Endothelial cell of umbilical vein (primary cell): ENCODE measurements at regions not wholly inside any gene's neighbourhood (a gene's known extent, or its start where the extent isn't known, plus 50 kb on each side); places are given as distances from the start of the nearest gene placed in this dataset.

ENCODE experiments used
- BruUV-seq: library from RNA; stranded (reverse); fragments of 400-500 nt; replicated peaks from 2 replicates; lab custom pipeline; 2021; lab: Mats Ljungman, UMichigan
- CTCF ChIA-PET: fragments of 300-600, 350-600 bp; sonication (Branson Sonifier 250); formaldehyde crosslinking; loops from one replicate; lab custom pipeline; 2021; ENCODE audit warnings: antibody characterized with exemption, inconsistent platforms; lab: Charles Lee
- POLR2A ChIA-PET: fragments of 300-600, 350-600 bp; sonication (Branson Sonifier 250); formaldehyde crosslinking; loops from one replicate; lab custom pipeline; 2021; ENCODE audit warnings: antibody characterized with exemption, inconsistent platforms; lab: Charles Lee
- DNase-seq: peaks from one replicate; pipeline ENCODE4 v3.0.0-alpha.2; 2011; ENCODE audit warnings: low read depth, low spot score
- FAIRE-seq: peaks from 2 replicates; lab custom pipeline; 2011; peaks lifted over from hg19 to GRCh38; lab: Jason Lieb, UNC
- H2AFZ ChIP-seq: 2 replicates; pipeline ENCODE4 v1.6.0; 2012; ENCODE audit warnings: low read depth, low read length, control low read depth, inconsistent platforms
- H3K27ac ChIP-seq: 2 replicates; pipeline ENCODE4 v1.5.1; 2011; ENCODE audit warnings: low read depth, mild to moderate bottlenecking, control low read depth, low read length, moderate library complexity; ENCODE audit not compliant: insufficient read depth
- H3K27me3 ChIP-seq, 2 experiments: 2 replicates each; pipeline versions ENCODE4 v1.6.0 to v1.6.1; 2011; ENCODE audit warnings: low read length in 2 of 2, mixed read lengths in 1 of 2; ENCODE audit not compliant: control insufficient read depth in 2 of 2, insufficient read depth in 2 of 2
- H3K36me3 ChIP-seq, 2 experiments: 2 replicates in 1 of 2; 3 replicates in 1 of 2; pipeline ENCODE4 v1.5.1; 2011; ENCODE audit warnings: low read length in 2 of 2, mild to moderate bottlenecking in 1 of 2, moderate library complexity in 1 of 2; ENCODE audit not compliant: control insufficient read depth in 2 of 2, insufficient read depth in 2 of 2; ENCODE audit errors: extremely low read depth in 1 of 2
- H3K4me1 ChIP-seq: 3 replicates; pipeline ENCODE4 v1.5.1; 2011; ENCODE audit warnings: mild to moderate bottlenecking, low read length; ENCODE audit not compliant: control insufficient read depth, insufficient read depth; ENCODE audit errors: extremely low read depth
- H3K4me2 ChIP-seq: 2 replicates; pipeline ENCODE4 v1.6.1; 2011; ENCODE audit warnings: low read length, control low read depth, mixed read lengths; ENCODE audit not compliant: insufficient read depth
- H3K4me3 ChIP-seq, 3 experiments: fragments of 200-600 bp in 1 of 3; sonication (generic), shearing (Covaris generic) in 1 of 3; replicated peaks in 1 of 3; 2 replicates each; pipeline ENCODE4 v1.5.1; 2011 to 2016; ENCODE audit warnings: control low read depth in 3 of 3, low read length in 3 of 3, mild to moderate bottlenecking in 2 of 3, inconsistent platforms in 1 of 3, low read depth in 1 of 3, moderate library complexity in 1 of 3; ENCODE audit not compliant: insufficient read depth in 1 of 3
- H3K79me2 ChIP-seq: 2 replicates; pipeline ENCODE4 v1.6.0; 2012; ENCODE audit warnings: low read length, inconsistent platforms; ENCODE audit not compliant: control insufficient read depth, insufficient read depth
- H3K9ac ChIP-seq: replicated peaks from 2 replicates; pipeline ENCODE3; 2011; ENCODE audit warnings: low read length, control low read depth; ENCODE audit not compliant: insufficient read depth; ENCODE audit errors: extremely low read depth
- H3K9me1 ChIP-seq: replicated peaks from 3 replicates; pipeline ENCODE4 v1.6.0; 2011; ENCODE audit warnings: mild to moderate bottlenecking, low read length; ENCODE audit not compliant: control insufficient read depth, insufficient read depth; ENCODE audit errors: extremely low read depth
- H3K9me3 ChIP-seq: replicated peaks from 2 replicates; pipeline ENCODE4 v1.5.1; 2012; ENCODE audit warnings: low read length, inconsistent platforms; ENCODE audit not compliant: control insufficient read depth, insufficient read depth
- H4K20me1 ChIP-seq: replicated peaks from 2 replicates; pipeline ENCODE3; 2011; ENCODE audit warnings: mild to moderate bottlenecking, low read length; ENCODE audit not compliant: control insufficient read depth, insufficient read depth; ENCODE audit errors: extremely low read depth
- CTCF ChIP-seq, 2 donors: IDR thresholded peaks; 1 replicate in 1 of 2; 2 replicates in 1 of 2; pipeline ENCODE4 v1.5.1; 2011; ENCODE audit warnings: low read length in 2 of 2, mild to moderate bottlenecking in 2 of 2, moderate library complexity in 2 of 2, control low read depth in 1 of 2, inconsistent platforms in 1 of 2, low read depth in 1 of 2; ENCODE audit not compliant: insufficient read depth in 1 of 2; ENCODE audit errors: extremely low read depth in 1 of 2
- EZH2 ChIP-seq: IDR thresholded peaks from 2 replicates; pipeline ENCODE4 v1.6.1; 2012; ENCODE audit warnings: borderline replicate concordance, low read depth, mild to moderate bottlenecking, moderate library complexity, low read length, inconsistent platforms; ENCODE audit not compliant: severe bottlenecking
- FOS ChIP-seq: IDR thresholded peaks from 2 replicates; pipeline ENCODE4 v1.6.1; 2011; ENCODE audit warnings: mild to moderate bottlenecking, low read length, moderate library complexity, borderline replicate concordance; ENCODE audit not compliant: insufficient read depth
- GATA2 ChIP-seq: IDR thresholded peaks from 2 replicates; pipeline ENCODE4 v1.7.0; 2011; ENCODE audit warnings: low read depth, mild to moderate bottlenecking, moderate library complexity, mixed read lengths, low read length; ENCODE audit not compliant: insufficient read length, insufficient read depth
- JUN ChIP-seq: IDR thresholded peaks from 2 replicates; pipeline ENCODE4 v1.6.1; 2011; ENCODE audit warnings: borderline replicate concordance, low read depth; ENCODE audit not compliant: insufficient read length, insufficient read depth
- MAX ChIP-seq: IDR thresholded peaks from 2 replicates; pipeline ENCODE4 v1.6.1; 2011; ENCODE audit not compliant: insufficient read depth, insufficient read length
- MYC ChIP-seq: IDR thresholded peaks from one replicate; pipeline ENCODE4 v1.6.1; 2011; ENCODE audit warnings: mild to moderate bottlenecking, low read depth, low read length
- POLR2A ChIP-seq: IDR thresholded peaks from 2 replicates; pipeline ENCODE4 v1.6.1; 2012; ENCODE audit warnings: low read depth, mild to moderate bottlenecking, control low read depth, low read length
- POLR2AphosphoS5 ChIP-seq: IDR thresholded peaks from 2 replicates; pipeline ENCODE4 v1.6.1; 2012; ENCODE audit warnings: low read depth, mild to moderate bottlenecking, control low read depth, low read length, moderate library complexity; ENCODE audit not compliant: insufficient read depth
- dilution Hi-C: fragments of 300-500 bp; cut with MboI; formaldehyde crosslinking; loops from one replicate; pipeline ENCODE4 v1.15.0; 2019; ENCODE audit warnings: low sequenced_read_pairs; ENCODE audit not compliant: extremely low pct_ligation_motif_present
- intact Hi-C: fragments of 100-400 bp; cut with micrococcal nuclease; formaldehyde crosslinking; loops from one replicate; pipeline ENCODE4 v1.10.0; 2022

- H3K27ac ChIP-seq, result no peak overlapping the region
- no peak overlapping the region for H3K4me2 ChIP-seq
- CTCF ChIA-PET, result interaction anchor here (1.8 to 2.0 kb wide), 2 partner anchors 1335 kb away, joined by 5 to 20 read pairs; no protein-coding TSS in a partner anchor
These were observed 106.5 kb upstream of the RAD23B start for GRCh38 chr9:107176436-107177151.

More at GRCh38 chr9:107176436-107177151, 106.5 kb upstream of the RAD23B start:
- no peaks in the 10 kb centered on the region for H3K4me1 ChIP-seq
- H3K4me3 ChIP-seq, result no peak overlapping the region
- intact Hi-C loops (no loop called here), dilution Hi-C loops (no loop called here)
- no peaks in the 10 kb centered on the region for H3K27me3 ChIP-seq
- H3K79me2 ChIP-seq, result no peaks in the 10 kb centered on the region
- H3K9me3 ChIP-seq, result no peaks in the 10 kb centered on the region
- H3K9ac ChIP-seq, result no peak overlapping the region
- no peaks in the 10 kb centered on the region for H3K9me1 ChIP-seq
- POLR2A ChIA-PET, result no interaction called here
- no peak overlapping the region for H2AFZ ChIP-seq
- no TSS peak for BruUV-seq
- FAIRE-seq (no peak), DNase-seq (no peak)
- H3K36me3 ChIP-seq, result no peaks in the 10 kb centered on the region
- no peaks in the 10 kb centered on the region for H4K20me1 ChIP-seq
- TF ChIP-seq POLR2AphosphoS5 (no peak), CTCF (IDR thresholded peaks at IDR 0.05; ENCODE audit: extremely low read depth in 1 of 2, insufficient read depth in 1 of 2, low read depth in 1 of 2, low read length in 2 of 2) (no peak), MAX (no peak), GATA2 (no peak), POLR2A (no peak), FOS (no peak), JUN (no peak), MYC (no peak), EZH2 (no peak)
